HG03045 (cell line): ENCODE measurements at regions not wholly inside any gene's neighbourhood (a gene's known extent, or its start where the extent isn't known, plus 50 kb on each side); places are given as distances from the start of the nearest gene placed in this dataset.

Experiments used
- ATAC-seq: cut with Tn5 transposase; IDR thresholded peaks from one replicate; pipeline ENCODE4 v1.9.1; 2021; ENCODE audit warnings: mild to moderate bottlenecking, moderate library complexity; ENCODE audit not compliant: unreplicated experiment

GRCh38 chr12:68449196-68449595, 117.0 kb upstream of the MDM1 start:
- no peak for ATAC-seq

GRCh38 chr12:68450947-68451260, 118.7 kb upstream of the MDM1 start:
- ATAC-seq = no peak

GRCh38 chr12:68451261-68452077, 119.3 kb upstream of the MDM1 start:
- peak; percentile 63 for ATAC-seq

GRCh38 chr12:68452078-68452715, 120.0 kb upstream of the MDM1 start:
- ATAC-seq = no peak

- ATAC-seq = no peak
Observed at GRCh38 chr12:68453278-68453677, 121.1 kb upstream of the MDM1 start.

- no peak for ATAC-seq
Observed at GRCh38 chr12:68453876-68454275, 121.7 kb upstream of the MDM1 start.

- ATAC-seq = no peak
Observed at GRCh38 chr12:68454892-68455291, 122.7 kb upstream of the MDM1 start.

- no peak for ATAC-seq
Observed at GRCh38 chr12:68455691-68456345, 123.7 kb upstream of the MDM1 start.

- no peak for ATAC-seq
Observed at GRCh38 chr12:68458866-68459265, 126.7 kb upstream of the MDM1 start.

GRCh38 chr12:68460236-68460635, 128.1 kb upstream of the MDM1 start:
- no peak for ATAC-seq

- ATAC-seq = no peak
Observed at GRCh38 chr12:68461645-68462044, 129.5 kb upstream of the MDM1 start.

- ATAC-seq = no peak
Observed at GRCh38 chr12:68462803-68463202, 130.6 kb upstream of the MDM1 start.

GRCh38 chr12:68465227-68465626, 133.1 kb upstream of the MDM1 start:
- ATAC-seq = no peak

GRCh38 chr12:68467514-68467913, 135.4 kb upstream of the MDM1 start:
- no peak for ATAC-seq

- no peak for ATAC-seq
Observed at GRCh38 chr12:68468036-68468435, 135.9 kb upstream of the MDM1 start.

GRCh38 chr12:68469113-68469512, 137.0 kb upstream of the MDM1 start:
- no peak for ATAC-seq

GRCh38 chr12:68470664-68471328, 138.6 kb upstream of the MDM1 start:
- no peak for ATAC-seq

- ATAC-seq = no peak
Observed at GRCh38 chr12:68474467-68475204, 136.1 kb upstream of the RAP1B start.

- ATAC-seq = no peak
Observed at GRCh38 chr12:68476794-68477193, 133.9 kb upstream of the RAP1B start.

- ATAC-seq = no peak
Observed at GRCh38 chr12:68477261-68477772, 133.4 kb upstream of the RAP1B start.

- ATAC-seq = no peak
Observed at GRCh38 chr12:68477906-68478305, 132.8 kb upstream of the RAP1B start.
